ENCODE measurements at regions not wholly inside any gene's neighbourhood (a gene's known extent, or its start where the extent isn't known, plus 50 kb on each side); places are given as distances from the start of the nearest gene placed in this dataset.

- Mint-ChIP-seq H3K27me3 (peaks cover 11 to 55% (median 17%) of the 10 kb centered on the region in 5 donors), H3K27ac (no peak overlapping the region), H3K9me3 (no peaks in the 10 kb centered on the region), H3K4me1 (no peaks in the 10 kb centered on the region), H3K4me3 (no peak overlapping the region), H3K36me3 (no peaks in the 10 kb centered on the region)
- DNase-seq (no peak), ATAC-seq (no peak)
- POLR2A ChIA-PET = no interaction called here
Measured at GRCh38 chr14:62158779-62159178, 396.6 kb downstream of the SNAPC1 start.

- Mint-ChIP-seq H3K36me3 (no peaks in the 10 kb centered on the region), H3K4me3 (no peak overlapping the region), H3K27me3 (peaks cover 16 to 60% (median 21%) of the 10 kb centered on the region in 5 donors), H3K9me3 (no peaks in the 10 kb centered on the region), H3K27ac (no peak overlapping the region), H3K4me1 (peaks cover 0 to 2% (median 0%) of the 10 kb centered on the region in 4 donors)
- POLR2A ChIA-PET = no interaction called here
- DNase-seq (no peak), ATAC-seq (no peak)
Measured at GRCh38 chr14:62159314-62159713, 397.1 kb downstream of the SNAPC1 start.

- POLR2A ChIA-PET = no interaction called here
- peaks cover 0 to 2% (median 0%) of the 10 kb centered on the region in 9 donors for H3K9me3 Mint-ChIP-seq
- DNase-seq (peak in 3 of 10 donors; percentile 8 to 23 (median 15)), ATAC-seq (peak in 1 of 2 donors; percentile 52)
- no peak overlapping the region for H3K27ac Mint-ChIP-seq
- H3K4me3 Mint-ChIP-seq = no peak overlapping the region
- no peaks in the 10 kb centered on the region for H3K36me3 Mint-ChIP-seq
- peaks cover 0 to 2% (median 0%) of the 10 kb centered on the region in 4 donors for H3K4me1 Mint-ChIP-seq
- peaks cover 18 to 54% (median 27%) of the 10 kb centered on the region in 5 donors for H3K27me3 Mint-ChIP-seq
Measured at GRCh38 chr14:62162998-62163589, 400.9 kb downstream of the SNAPC1 start.

GRCh38 chr14:62168564-62169155 lies 406.4 kb downstream of the SNAPC1 start:
- Mint-ChIP-seq H3K4me1 (peaks cover 0 to 2% (median 0%) of the 10 kb centered on the region in 4 donors), H3K36me3 (no peaks in the 10 kb centered on the region), H3K9me3 (peaks cover 0 to 2% (median 0%) of the 10 kb centered on the region in 9 donors), H3K27me3 (peaks cover 12 to 34% (median 25%) of the 10 kb centered on the region in 5 donors), H3K4me3 (no peak overlapping the region), H3K27ac (no peak overlapping the region)
- ATAC-seq (no peak), DNase-seq (no peak)
- POLR2A ChIA-PET = no interaction called here

GRCh38 chr14:62179367-62180018 lies 417.3 kb downstream of the SNAPC1 start:
- Mint-ChIP-seq H3K4me3 (no peak overlapping the region), H3K27me3 (peaks cover 8 to 47% (median 25%) of the 10 kb centered on the region in 5 donors), H3K27ac (no peak overlapping the region), H3K36me3 (peaks cover 0 to 2% (median 0%) of the 10 kb centered on the region in 3 donors), H3K9me3 (peaks cover 0 to 7% (median 0%) of the 10 kb centered on the region in 9 donors), H3K4me1 (no peaks in the 10 kb centered on the region)
- DNase-seq (peak in 1 of 10 donors; percentile 3), ATAC-seq (no peak)
- POLR2A ChIA-PET = no interaction called here

- POLR2A ChIA-PET = no interaction called here
- Mint-ChIP-seq H3K36me3 (no peaks in the 10 kb centered on the region), H3K4me3 (no peak overlapping the region), H3K4me1 (no peaks in the 10 kb centered on the region), H3K27me3 (peaks cover 3 to 37% (median 27%) of the 10 kb centered on the region in 5 donors), H3K27ac (no peak overlapping the region), H3K9me3 (peaks cover 0 to 4% (median 0%) of the 10 kb centered on the region in 9 donors)
- DNase-seq = no peak
- no peak for ATAC-seq
Measured at GRCh38 chr14:62181591-62181990, 419.4 kb downstream of the SNAPC1 start.

GRCh38 chr14:62185078-62185477 lies 422.9 kb downstream of the SNAPC1 start:
- POLR2A ChIA-PET = no interaction called here
- no peak overlapping the region for H3K4me3 Mint-ChIP-seq
- no peaks in the 10 kb centered on the region for H3K36me3 Mint-ChIP-seq
- DNase-seq (no peak), ATAC-seq (no peak)
- H3K27me3 Mint-ChIP-seq = peaks cover 7 to 41% (median 17%) of the 10 kb centered on the region in 5 donors
- peaks cover 0 to 2% (median 0%) of the 10 kb centered on the region in 9 donors for H3K9me3 Mint-ChIP-seq
- no peaks in the 10 kb centered on the region for H3K4me1 Mint-ChIP-seq
- H3K27ac Mint-ChIP-seq = peak overlapping the region in 1 of 10 donors; percentile 15

- Mint-ChIP-seq H3K4me1 (no peaks in the 10 kb centered on the region), H3K36me3 (no peaks in the 10 kb centered on the region), H3K27ac (no peak overlapping the region), H3K27me3 (peaks cover 7 to 46% (median 26%) of the 10 kb centered on the region in 5 donors), H3K9me3 (peaks cover 0 to 2% (median 0%) of the 10 kb centered on the region in 9 donors), H3K4me3 (no peak overlapping the region)
- POLR2A ChIA-PET = no interaction called here
- DNase-seq (no peak), ATAC-seq (no peak)
Measured at GRCh38 chr14:62187265-62187664, 425.0 kb downstream of the SNAPC1 start.

GRCh38 chr14:62189698-62190097 lies 427.5 kb downstream of the SNAPC1 start:
- POLR2A ChIA-PET = no interaction called here
- Mint-ChIP-seq H3K27ac (no peak overlapping the region), H3K27me3 (peaks cover 7 to 39% (median 26%) of the 10 kb centered on the region in 5 donors), H3K9me3 (peaks cover 0 to 8% (median 0%) of the 10 kb centered on the region in 9 donors), H3K4me1 (no peaks in the 10 kb centered on the region), H3K4me3 (no peak overlapping the region), H3K36me3 (no peaks in the 10 kb centered on the region)
- no peak for DNase-seq
- no peak for ATAC-seq

- Mint-ChIP-seq H3K4me1 (no peaks in the 10 kb centered on the region), H3K27ac (peak overlapping the region in 1 of 10 donors; percentile 63), H3K36me3 (peaks cover 0 to 18% (median 3%) of the 10 kb centered on the region in 3 donors), H3K4me3 (no peak overlapping the region), H3K27me3 (peaks cover 6 to 72% (median 27%) of the 10 kb centered on the region in 5 donors), H3K9me3 (peaks cover 0 to 26% (median 9%) of the 10 kb centered on the region in 9 donors)
- ATAC-seq (no peak), DNase-seq (no peak)
- POLR2A ChIA-PET = no interaction called here
Measured at GRCh38 chr14:62206456-62206855, 444.2 kb downstream of the SNAPC1 start.

- DNase-seq (no peak), ATAC-seq (no peak)
- Mint-ChIP-seq H3K4me1 (no peaks in the 10 kb centered on the region), H3K4me3 (no peak overlapping the region), H3K27ac (no peak overlapping the region), H3K36me3 (peaks cover 0 to 18% (median 3%) of the 10 kb centered on the region in 3 donors), H3K9me3 (peaks cover 0 to 26% (median 9%) of the 10 kb centered on the region in 9 donors), H3K27me3 (peaks cover 7 to 72% (median 26%) of the 10 kb centered on the region in 5 donors)
- POLR2A ChIA-PET = no interaction called here
Measured at GRCh38 chr14:62209287-62209899, 447.2 kb downstream of the SNAPC1 start.

- H3K36me3 Mint-ChIP-seq = no peaks in the 10 kb centered on the region
- H3K27me3 Mint-ChIP-seq = peaks cover 5 to 38% (median 8%) of the 10 kb centered on the region in 5 donors
- ATAC-seq (no peak), DNase-seq (no peak)
- no peaks in the 10 kb centered on the region for H3K4me1 Mint-ChIP-seq
- H3K27ac Mint-ChIP-seq = no peak overlapping the region
- H3K9me3 Mint-ChIP-seq = peaks cover 0 to 2% (median 0%) of the 10 kb centered on the region in 9 donors
- POLR2A ChIA-PET = no interaction called here
- no peak overlapping the region for H3K4me3 Mint-ChIP-seq
Measured at GRCh38 chr14:62213516-62213915, 451.3 kb downstream of the SNAPC1 start.

- ATAC-seq (no peak), DNase-seq (no peak)
- peaks cover 4 to 32% (median 9%) of the 10 kb centered on the region in 5 donors for H3K27me3 Mint-ChIP-seq
- H3K36me3 Mint-ChIP-seq = no peaks in the 10 kb centered on the region
- H3K4me3 Mint-ChIP-seq = no peak overlapping the region
- POLR2A ChIA-PET = no interaction called here
- H3K4me1 Mint-ChIP-seq = no peaks in the 10 kb centered on the region
- H3K27ac Mint-ChIP-seq = no peak overlapping the region
- H3K9me3 Mint-ChIP-seq = no peaks in the 10 kb centered on the region
Measured at GRCh38 chr14:62216121-62216520, 453.9 kb downstream of the SNAPC1 start.
